HG02763 (cell line): ENCODE measurements at regions not wholly inside any gene's neighbourhood (a gene's known extent, or its start where the extent isn't known, plus 50 kb on each side); places are given as distances from the start of the nearest gene placed in this dataset.
"Not testable (repeated sequence)": the region's sequence is repeated elsewhere in the genome, so short reads cannot be mapped to it uniquely, and the experiment has no call there.

Experiments
- ATAC-seq: cut with Tn5 transposase; IDR thresholded peaks from one replicate; pipeline ENCODE4 v1.9.1; 2021; ENCODE audit warnings: mild to moderate bottlenecking, moderate library complexity; ENCODE audit not compliant: unreplicated experiment

GRCh38 chr1:120282744-120283464 is 106.6 kb upstream of the SEC22B start:
- ATAC-seq: not testable (repeated sequence)

GRCh38 chr1:120278259-120278610 is 101.9 kb upstream of the SEC22B start:
- ATAC-seq: not testable (repeated sequence)

- not testable (repeated sequence) for ATAC-seq
Measured at GRCh38 chr1:120277428-120278258, 101.3 kb upstream of the SEC22B start.

- ATAC-seq: not testable (repeated sequence)
Measured at GRCh38 chr1:120276710-120277109, 100.4 kb upstream of the SEC22B start.

GRCh38 chr1:120274438-120274837 is 98.1 kb upstream of the SEC22B start:
- ATAC-seq: not testable (repeated sequence)

- ATAC-seq: not testable (repeated sequence)
Measured at GRCh38 chr1:120273363-120273762, 97.0 kb upstream of the SEC22B start.

GRCh38 chr1:120272242-120272641 is 95.9 kb upstream of the SEC22B start:
- ATAC-seq: not testable (repeated sequence)

GRCh38 chr1:120271561-120272221 is 95.4 kb upstream of the SEC22B start:
- not testable (repeated sequence) for ATAC-seq

- ATAC-seq: not testable (repeated sequence)
Measured at GRCh38 chr1:120267894-120268551, 91.7 kb upstream of the SEC22B start.

GRCh38 chr1:120264564-120264963 is 88.2 kb upstream of the SEC22B start:
- ATAC-seq: not testable (repeated sequence)

GRCh38 chr1:120262791-120263751 is 86.8 kb upstream of the SEC22B start:
- ATAC-seq: not testable (repeated sequence)

GRCh38 chr1:120257778-120258105 is 81.4 kb upstream of the SEC22B start:
- ATAC-seq: not testable (repeated sequence)

- ATAC-seq: not testable (repeated sequence)
Measured at GRCh38 chr1:120257064-120257777, 80.9 kb upstream of the SEC22B start.

- ATAC-seq: not testable (repeated sequence)
Measured at GRCh38 chr1:120250756-120251155, 74.4 kb upstream of the SEC22B start.

GRCh38 chr1:120248726-120249427 is 72.6 kb upstream of the SEC22B start:
- ATAC-seq: not testable (repeated sequence)

- not testable (repeated sequence) for ATAC-seq
Measured at GRCh38 chr1:120248203-120248602, 71.9 kb upstream of the SEC22B start.

GRCh38 chr1:120243867-120244266 is 67.5 kb upstream of the SEC22B start:
- not testable (repeated sequence) for ATAC-seq

- not testable (repeated sequence) for ATAC-seq
Measured at GRCh38 chr1:120242582-120242981, 66.3 kb upstream of the SEC22B start.

- not testable (repeated sequence) for ATAC-seq
Measured at GRCh38 chr1:120241868-120242267, 65.5 kb upstream of the SEC22B start.
